GM12874 (cell line): ENCODE measurements at regions not wholly inside any gene's neighbourhood (a gene's known extent, or its start where the extent isn't known, plus 50 kb on each side); places are given as distances from the start of the nearest gene placed in this dataset.
A peak's percentile ranks its signal among the peaks of the same experiment; 100 is the strongest.

Experiments
- CTCF ChIP-seq: IDR thresholded peaks from 2 replicates; pipeline ENCODE4 v1.5.1; 2011; ENCODE audit warnings: low read depth, mild to moderate bottlenecking, control low read depth, low read length, moderate library complexity; ENCODE audit not compliant: insufficient read depth

GRCh38 chr15:77870195-77871065 is 207.1 kb downstream of the TBC1D2B start:
- TF ChIP-seq CTCF = peak; percentile 92

GRCh38 chr15:77869021-77869895 is 208.3 kb downstream of the TBC1D2B start:
- no peak for TF ChIP-seq CTCF

GRCh38 chr15:77867266-77868047 is 210.1 kb downstream of the TBC1D2B start:
- TF ChIP-seq CTCF = no peak

- no peak for TF ChIP-seq CTCF
Measured at GRCh38 chr15:77866596-77867125, 210.8 kb downstream of the TBC1D2B start.

GRCh38 chr15:77866186-77866585 is 211.3 kb downstream of the TBC1D2B start:
- TF ChIP-seq CTCF = no peak

- no peak for TF ChIP-seq CTCF
Measured at GRCh38 chr15:77865701-77866100, 211.8 kb downstream of the TBC1D2B start.
